Activated naive CD8-positive, alpha-beta T cell treated with anti-CD3 and anti-CD28 coated beads, Interleukin-2, amount 50 U/mL, for 24 hours (primary cell): ENCODE measurements at regions not wholly inside any gene's neighbourhood (a gene's known extent, or its start where the extent isn't known, plus 50 kb on each side); places are given as distances from the start of the nearest gene placed in this dataset.

Experiments
- ATAC-seq: fragments of 150-1000 bp; cut with Tn5 transposase; one replicate; pipeline ENCODE4 v1.10.0; 2021
- DNase-seq: peaks from one replicate; pipeline ENCODE4 v3.0.0; 2021
- H3K27ac Mint-ChIP-seq: one replicate; pipeline ENCODE4 v1.8.0; 2021; ENCODE audit warnings: mild to moderate bottlenecking, mixed read lengths
- H3K27me3 Mint-ChIP-seq: one replicate; pipeline ENCODE4 v1.8.0; 2021; ENCODE audit warnings: mixed read lengths
- H3K36me3 Mint-ChIP-seq: one replicate; pipeline ENCODE4 v1.8.0; 2021; ENCODE audit warnings: low read depth, mixed read lengths
- H3K4me1 Mint-ChIP-seq: one replicate; pipeline ENCODE4 v1.8.0; 2021; ENCODE audit warnings: mixed read lengths
- H3K4me3 Mint-ChIP-seq: one replicate; pipeline ENCODE4 v1.8.0; 2021; ENCODE audit warnings: mild to moderate bottlenecking, moderate library complexity, mixed read lengths
- H3K9me3 Mint-ChIP-seq: one replicate; pipeline ENCODE4 v1.8.0; 2021; ENCODE audit warnings: mixed read lengths

DNA sequence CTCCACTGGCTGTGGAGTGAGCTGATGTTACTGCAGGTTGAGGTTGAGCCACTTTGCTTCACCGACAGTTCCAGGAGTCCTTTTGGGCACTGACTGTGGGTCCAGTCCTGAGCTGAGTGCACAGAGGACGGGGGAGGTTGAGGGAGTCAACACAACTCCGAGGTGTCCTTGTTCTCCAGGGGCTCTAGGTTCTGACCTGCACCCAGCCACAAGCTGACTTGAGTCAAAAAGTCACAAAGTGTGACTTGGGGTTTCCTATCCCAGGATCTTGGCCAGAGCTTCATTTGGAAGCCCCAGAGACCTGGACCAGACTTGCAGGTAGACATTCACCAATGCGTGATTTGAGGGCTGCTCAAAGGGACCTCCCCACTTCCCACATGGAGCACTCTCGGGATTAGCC lies 95.0 kb downstream of the FAM43A start:
- ATAC-seq (no peak), DNase-seq (no peak)
- Mint-ChIP-seq H3K4me3 (no peak overlapping the region), H3K27me3 (peaks cover 16% of the 10 kb centered on the region), H3K27ac (no peak overlapping the region), H3K4me1 (no peaks in the 10 kb centered on the region), H3K36me3 (no peaks in the 10 kb centered on the region), H3K9me3 (no peaks in the 10 kb centered on the region)

DNA sequence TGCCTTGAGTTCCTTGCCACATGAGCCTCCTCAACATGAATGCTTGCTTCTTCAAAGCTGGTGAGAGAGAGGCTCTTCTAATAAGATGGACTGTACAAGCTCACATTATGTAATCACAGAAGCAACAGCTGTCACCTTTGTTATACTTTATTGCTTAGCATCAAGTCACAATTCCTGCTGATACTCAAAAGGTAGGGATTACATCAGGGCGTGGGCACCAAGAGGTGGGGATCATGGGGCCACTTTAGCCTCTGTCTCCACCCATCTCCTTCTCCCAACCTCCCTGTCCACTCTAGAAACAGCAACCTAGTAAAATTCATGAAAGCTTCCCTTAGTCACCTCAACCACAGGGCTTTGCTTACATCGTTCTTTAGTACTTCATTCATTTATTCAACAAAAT lies 95.9 kb downstream of the FAM43A start:
- Mint-ChIP-seq H3K4me1 (no peaks in the 10 kb centered on the region), H3K9me3 (no peaks in the 10 kb centered on the region), H3K36me3 (no peaks in the 10 kb centered on the region), H3K27me3 (peaks cover 14% of the 10 kb centered on the region), H3K27ac (no peak overlapping the region), H3K4me3 (no peak overlapping the region)
- no peak for DNase-seq
- no peak for ATAC-seq

DNA sequence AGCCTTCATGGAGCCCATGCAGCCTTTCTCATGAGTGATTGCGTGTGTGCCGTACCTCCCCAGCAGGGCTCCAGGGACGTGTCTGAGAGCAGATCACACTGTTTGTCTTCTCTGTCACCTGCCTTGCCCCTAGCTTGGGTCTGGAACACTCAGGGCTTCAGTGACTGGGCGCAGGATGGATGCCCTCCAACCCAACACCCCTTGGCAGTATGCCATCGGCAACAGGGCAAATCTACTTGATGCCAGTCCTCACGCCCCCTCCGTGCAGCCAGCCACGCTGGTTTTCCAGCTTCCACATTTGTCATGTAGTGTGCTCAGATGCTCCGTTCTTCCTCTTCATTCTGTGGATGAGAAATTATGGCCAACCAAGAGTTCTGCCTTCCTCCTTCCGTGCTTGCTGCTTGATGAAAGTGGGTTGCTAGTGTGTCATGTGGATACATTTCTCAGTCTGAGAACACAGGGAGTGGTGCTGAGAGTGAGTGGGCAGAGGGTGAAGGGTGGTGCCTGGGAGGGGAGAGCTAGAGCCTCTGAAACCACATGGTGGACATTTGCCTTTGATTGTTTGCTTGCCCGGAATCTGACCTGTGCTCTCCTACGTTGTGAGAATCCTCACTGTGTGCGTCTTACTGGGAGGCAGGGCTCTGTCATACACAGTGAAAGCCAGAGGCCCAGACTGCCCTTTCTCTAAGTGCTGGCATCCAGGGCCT lies 97.2 kb downstream of the FAM43A start:
- no peaks in the 10 kb centered on the region for H3K36me3 Mint-ChIP-seq
- DNase-seq: no peak
- H3K4me3 Mint-ChIP-seq: no peak overlapping the region
- no peaks in the 10 kb centered on the region for H3K4me1 Mint-ChIP-seq
- peaks cover 9% of the 10 kb centered on the region for H3K27me3 Mint-ChIP-seq
- no peak for ATAC-seq
- H3K27ac Mint-ChIP-seq: no peak overlapping the region
- H3K9me3 Mint-ChIP-seq: no peaks in the 10 kb centered on the region

DNA sequence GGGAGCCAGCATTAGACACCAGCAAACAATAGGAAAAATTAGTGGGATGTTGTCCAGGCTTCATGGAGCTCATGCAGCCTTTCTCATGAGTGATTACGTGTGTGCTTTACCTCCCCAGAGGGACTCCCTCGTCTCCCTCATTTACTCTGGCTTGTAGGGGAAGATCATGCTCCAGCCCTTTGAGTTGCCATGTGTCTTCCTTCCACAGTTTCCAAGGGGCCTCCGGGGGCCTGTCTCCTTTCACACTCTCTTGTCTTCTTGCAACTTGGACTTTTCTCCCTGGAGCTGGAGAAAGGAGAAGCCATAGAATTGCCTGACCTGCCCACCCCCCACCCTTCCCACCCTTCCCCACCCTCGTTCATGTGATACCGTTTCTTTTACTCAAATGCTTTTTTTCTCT lies 98.7 kb downstream of the FAM43A start:
- no peaks in the 10 kb centered on the region for H3K4me1 Mint-ChIP-seq
- H3K27me3 Mint-ChIP-seq: peaks cover 4% of the 10 kb centered on the region
- no peaks in the 10 kb centered on the region for H3K36me3 Mint-ChIP-seq

DNA sequence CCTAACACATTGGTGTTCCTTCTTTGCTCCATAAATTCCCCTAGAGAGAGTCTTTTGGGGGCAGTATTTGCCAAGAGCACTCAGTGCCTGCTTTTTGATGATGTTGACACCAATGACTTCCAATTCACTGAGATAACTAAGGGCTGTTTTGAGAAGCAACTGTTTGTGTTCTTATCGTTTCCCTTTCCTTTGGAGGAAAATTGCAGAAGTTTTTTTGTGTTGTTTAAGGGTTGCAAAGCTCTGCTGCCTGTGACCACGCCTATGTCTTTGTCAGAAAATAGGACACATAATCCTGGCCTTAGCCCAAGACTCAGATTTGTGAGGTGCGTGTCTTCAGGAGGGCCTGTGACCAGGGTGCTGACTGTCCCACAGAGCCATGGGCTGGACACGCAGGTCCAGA lies 99.6 kb downstream of the FAM43A start:
- H3K4me1 Mint-ChIP-seq: no peaks in the 10 kb centered on the region
- no peaks in the 10 kb centered on the region for H3K36me3 Mint-ChIP-seq
- H3K4me3 Mint-ChIP-seq: no peak overlapping the region
- DNase-seq (no peak), ATAC-seq (no peak)
- no peak overlapping the region for H3K27ac Mint-ChIP-seq
- peaks cover 4% of the 10 kb centered on the region for H3K27me3 Mint-ChIP-seq
- no peaks in the 10 kb centered on the region for H3K9me3 Mint-ChIP-seq

More for the DNA sequence above, 98.7 kb downstream of the FAM43A start:
- DNase-seq (no peak), ATAC-seq (no peak)
- Mint-ChIP-seq H3K9me3 (no peaks in the 10 kb centered on the region), H3K27ac (no peak overlapping the region), H3K4me3 (no peak overlapping the region)

DNA sequence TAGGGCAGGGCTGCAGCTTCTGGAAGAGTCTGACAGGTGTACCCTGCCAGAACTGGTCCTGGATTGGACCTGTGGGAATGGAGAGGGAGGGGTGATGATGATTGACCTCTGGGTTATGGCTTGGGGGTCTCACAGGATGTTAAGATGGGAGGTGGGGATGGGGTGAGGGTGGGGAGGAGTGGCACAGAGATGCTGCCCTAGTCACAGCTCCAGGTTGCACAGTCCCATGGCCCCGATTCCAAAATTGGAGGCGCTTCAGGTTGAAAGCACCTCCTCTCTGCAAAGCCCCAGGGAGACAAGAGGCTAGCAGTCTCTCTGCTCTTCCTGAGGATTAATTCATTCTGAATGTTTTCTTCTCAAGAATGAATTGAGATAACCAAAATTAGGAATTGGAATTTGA lies 101.4 kb downstream of the FAM43A start:
- ATAC-seq: no peak
- Mint-ChIP-seq H3K4me3 (no peak overlapping the region), H3K36me3 (no peaks in the 10 kb centered on the region), H3K27me3 (peaks cover 2% of the 10 kb centered on the region), H3K4me1 (no peaks in the 10 kb centered on the region), H3K27ac (no peak overlapping the region), H3K9me3 (no peaks in the 10 kb centered on the region)
- DNase-seq: no peak

DNA sequence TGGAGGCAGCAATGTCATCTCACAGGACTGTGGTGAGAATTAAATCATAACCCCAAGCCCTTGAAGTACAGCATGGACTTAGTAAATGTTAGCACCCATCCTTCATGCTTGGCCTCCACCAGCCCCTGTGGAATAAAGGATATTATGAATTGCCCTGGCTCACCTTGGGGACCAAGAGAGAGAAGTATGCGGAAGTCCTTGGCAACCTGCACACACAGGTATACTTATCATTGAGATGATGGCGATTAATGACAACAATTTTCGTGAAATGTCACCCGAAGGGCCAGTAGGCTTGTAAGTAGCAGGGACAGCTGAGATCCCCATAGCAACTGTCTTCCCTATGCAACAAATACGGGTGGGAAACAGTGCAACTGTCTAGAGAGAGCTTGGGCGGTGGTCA lies 102.0 kb downstream of the FAM43A start:
- H3K36me3 Mint-ChIP-seq: no peaks in the 10 kb centered on the region
- ATAC-seq (no peak), DNase-seq (no peak)
- H3K4me3 Mint-ChIP-seq: no peak overlapping the region
- no peaks in the 10 kb centered on the region for H3K9me3 Mint-ChIP-seq
- H3K27ac Mint-ChIP-seq: no peak overlapping the region
- H3K27me3 Mint-ChIP-seq: peaks cover 2% of the 10 kb centered on the region
- no peaks in the 10 kb centered on the region for H3K4me1 Mint-ChIP-seq

DNA sequence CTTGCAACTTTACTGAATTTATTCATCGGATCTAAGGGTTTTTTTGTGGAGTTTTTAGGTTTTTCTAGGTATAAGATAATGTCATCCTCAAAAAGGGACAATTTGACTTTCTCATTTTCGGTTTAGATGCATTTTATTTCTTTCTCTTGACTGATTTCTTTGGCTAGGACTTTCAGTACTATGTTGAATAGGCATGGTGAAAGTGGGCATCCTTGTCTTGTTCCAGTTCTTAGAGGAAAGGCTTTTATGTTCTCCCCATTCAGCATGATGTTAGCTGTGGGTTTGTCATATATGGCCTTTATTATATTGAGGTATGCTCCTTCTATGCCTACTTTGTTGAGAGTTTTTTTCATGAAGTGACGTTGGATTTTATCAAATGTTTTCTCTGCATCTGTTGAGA lies 106.7 kb downstream of the FAM43A start:
- no peak overlapping the region for H3K4me3 Mint-ChIP-seq
- peaks cover 17% of the 10 kb centered on the region for H3K9me3 Mint-ChIP-seq
- H3K27ac Mint-ChIP-seq: no peak overlapping the region
- ATAC-seq: no peak
- no peak for DNase-seq
- peaks cover 2% of the 10 kb centered on the region for H3K27me3 Mint-ChIP-seq
- H3K4me1 Mint-ChIP-seq: no peaks in the 10 kb centered on the region
- H3K36me3 Mint-ChIP-seq: peaks cover 4% of the 10 kb centered on the region

DNA sequence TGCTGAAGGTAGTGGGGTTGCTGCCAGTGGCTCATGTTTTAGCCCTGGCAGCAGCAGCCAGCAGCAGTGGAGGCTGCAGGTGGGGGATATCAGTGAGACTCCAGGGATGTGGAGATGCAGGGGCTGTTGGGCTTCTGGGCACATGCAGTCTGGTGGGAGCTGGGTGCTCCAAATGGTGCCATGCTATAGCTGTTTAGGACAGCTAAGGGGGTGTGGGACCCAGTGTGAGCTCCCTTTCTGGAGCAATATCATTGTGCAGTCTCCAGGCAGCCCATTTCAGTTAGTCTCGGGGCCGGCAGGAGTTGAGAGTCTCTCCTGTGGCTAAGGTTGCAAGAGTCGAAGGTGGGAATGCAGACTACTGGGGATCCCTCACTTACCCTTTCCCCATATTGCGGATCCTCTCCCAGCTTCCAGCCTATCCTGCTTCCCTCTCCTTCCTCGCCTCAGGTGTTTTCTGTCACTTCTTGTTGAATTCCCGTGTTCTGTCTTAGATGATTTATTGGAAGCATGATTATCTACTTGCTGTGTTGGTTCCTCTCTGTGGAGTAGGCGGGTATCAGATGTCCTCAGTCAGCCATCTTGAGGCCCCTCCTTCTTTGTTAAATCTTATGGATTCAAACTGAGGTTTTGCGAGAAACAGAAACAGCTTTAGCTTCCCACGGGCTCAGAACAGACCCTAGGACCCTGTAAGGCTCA lies 112.0 kb downstream of the FAM43A start:
- peaks cover 2% of the 10 kb centered on the region for H3K27me3 Mint-ChIP-seq
- no peak overlapping the region for H3K27ac Mint-ChIP-seq
- H3K4me3 Mint-ChIP-seq: no peak overlapping the region
- no peak for DNase-seq
- H3K36me3 Mint-ChIP-seq: peaks cover 4% of the 10 kb centered on the region
- peaks cover 17% of the 10 kb centered on the region for H3K9me3 Mint-ChIP-seq
- H3K4me1 Mint-ChIP-seq: no peaks in the 10 kb centered on the region
- ATAC-seq: no peak

DNA sequence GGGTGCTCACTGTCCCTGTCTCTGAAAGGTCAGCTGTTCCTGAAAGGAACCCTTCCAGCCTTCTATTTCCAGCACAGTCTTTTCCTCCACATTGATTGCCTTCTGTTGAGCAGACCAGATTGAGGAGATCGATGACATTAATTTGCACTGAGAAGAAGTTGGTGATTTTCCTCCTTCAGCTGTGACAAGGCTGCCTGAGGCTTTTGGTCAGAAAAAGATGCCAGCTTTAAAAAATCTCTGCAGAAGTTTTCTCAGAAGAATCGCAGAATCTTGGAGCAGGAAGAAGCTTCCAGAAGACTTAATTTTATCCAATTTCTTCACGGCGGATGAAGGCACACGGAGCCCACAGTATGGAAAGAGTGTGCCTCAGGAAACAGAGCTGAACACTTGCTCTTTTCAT lies 112.8 kb downstream of the FAM43A start:
- Mint-ChIP-seq H3K27ac (no peak overlapping the region), H3K4me3 (no peak overlapping the region), H3K27me3 (peaks cover 2% of the 10 kb centered on the region), H3K9me3 (peaks cover 17% of the 10 kb centered on the region), H3K4me1 (no peaks in the 10 kb centered on the region), H3K36me3 (peaks cover 4% of the 10 kb centered on the region)
- ATAC-seq (no peak), DNase-seq (no peak)

DNA sequence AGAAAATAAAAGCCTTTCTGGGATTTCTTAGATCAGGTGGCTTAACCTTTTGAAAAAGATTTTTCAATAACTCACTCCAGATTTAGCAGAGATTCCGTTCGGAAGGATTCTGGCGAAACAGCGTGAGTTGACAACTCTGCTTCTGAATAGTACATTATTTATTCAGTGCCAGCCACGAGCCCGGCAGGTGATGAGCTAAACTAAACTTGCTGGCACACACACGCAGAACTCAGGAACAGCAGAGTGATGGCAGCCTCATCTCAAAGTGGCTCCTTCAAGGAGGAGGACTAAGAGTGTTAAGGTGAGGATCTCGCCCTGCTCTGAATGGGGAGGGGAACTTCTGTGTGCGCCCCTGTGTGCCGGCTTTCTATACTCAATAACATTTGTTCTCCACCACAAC lies 114.3 kb downstream of the FAM43A start:
- Mint-ChIP-seq H3K36me3 (peaks cover 4% of the 10 kb centered on the region), H3K27me3 (peaks cover 3% of the 10 kb centered on the region), H3K9me3 (peaks cover 15% of the 10 kb centered on the region), H3K4me1 (no peaks in the 10 kb centered on the region), H3K4me3 (no peak overlapping the region), H3K27ac (no peak overlapping the region)
- ATAC-seq (no peak), DNase-seq (no peak)

DNA sequence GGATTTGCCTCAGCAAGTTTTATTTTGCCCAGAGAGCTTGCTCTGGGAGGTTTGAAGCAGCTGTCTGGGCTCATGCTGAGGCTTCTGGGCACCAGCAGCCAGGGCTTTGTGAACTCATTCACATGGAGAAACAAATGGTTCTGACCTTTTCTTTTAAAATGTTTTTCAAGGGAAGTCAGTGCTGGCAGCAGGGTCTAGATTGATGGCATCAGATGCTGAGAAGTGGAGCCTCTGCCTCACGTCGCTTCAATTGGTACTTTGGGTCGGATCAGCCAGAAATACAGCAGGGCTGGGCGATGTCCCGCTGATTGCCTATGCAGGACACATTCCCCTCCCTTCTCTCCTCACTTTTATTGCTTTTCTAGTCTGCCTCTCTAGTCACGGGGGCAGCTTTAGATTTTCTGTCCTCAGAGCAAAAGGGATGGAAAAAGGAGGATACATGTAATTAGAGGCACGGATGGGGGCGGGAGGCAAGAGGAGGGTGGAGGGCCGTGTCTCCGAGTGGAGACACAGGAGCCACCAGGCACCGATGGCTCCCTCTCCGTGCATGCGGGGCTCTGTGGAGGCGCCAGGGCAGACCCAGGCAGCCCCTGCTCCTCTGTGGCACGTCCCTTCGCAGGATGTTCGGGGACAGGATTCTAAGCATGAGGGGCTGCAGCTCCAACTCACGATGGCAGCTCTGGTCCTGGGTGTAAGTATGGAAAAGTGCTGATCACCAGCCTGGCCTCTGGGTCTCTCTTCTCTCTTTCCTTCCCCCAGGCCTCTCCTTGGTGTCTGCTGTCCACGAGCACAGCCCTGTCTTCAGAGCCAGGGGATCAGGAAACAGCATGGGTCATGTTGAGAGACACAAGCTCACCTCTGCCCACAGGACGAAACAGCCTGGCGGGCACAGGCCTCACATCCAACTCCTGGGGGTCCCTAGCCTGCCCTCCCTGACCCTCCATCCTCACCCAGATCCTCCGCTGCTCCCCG lies 116.1 kb downstream of the FAM43A start:
- DNase-seq: no peak
- Mint-ChIP-seq H3K27ac (no peak overlapping the region), H3K27me3 (peaks cover 4% of the 10 kb centered on the region), H3K9me3 (peaks cover 2% of the 10 kb centered on the region), H3K36me3 (no peaks in the 10 kb centered on the region), H3K4me3 (no peak overlapping the region), H3K4me1 (no peaks in the 10 kb centered on the region)
- no peak for ATAC-seq

DNA sequence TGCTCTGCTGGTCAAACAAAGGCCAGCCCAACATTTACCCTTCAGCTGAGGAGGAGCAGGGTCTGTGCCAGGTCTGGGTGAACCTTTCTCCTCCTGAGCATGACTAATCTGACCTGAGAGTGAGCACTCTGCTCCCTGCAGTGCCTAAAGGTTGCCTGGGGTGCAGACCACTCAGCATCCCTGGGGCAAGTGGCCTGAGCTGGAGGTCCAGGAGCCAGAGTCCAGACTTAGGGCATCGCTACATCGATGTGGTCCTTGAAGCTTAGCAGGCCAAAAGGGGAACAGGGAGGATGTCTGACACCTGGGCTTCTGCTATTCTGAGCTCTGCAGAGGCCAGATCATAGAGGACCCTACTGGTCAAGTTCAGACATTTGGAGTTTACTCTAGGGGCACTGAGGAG lies 119.1 kb downstream of the FAM43A start:
- peak; percentile 21 for ATAC-seq
- H3K9me3 Mint-ChIP-seq: no peaks in the 10 kb centered on the region
- H3K36me3 Mint-ChIP-seq: no peaks in the 10 kb centered on the region
- no peak overlapping the region for H3K4me3 Mint-ChIP-seq
- H3K27ac Mint-ChIP-seq: no peak overlapping the region
- peaks cover 8% of the 10 kb centered on the region for H3K27me3 Mint-ChIP-seq
- no peaks in the 10 kb centered on the region for H3K4me1 Mint-ChIP-seq
- DNase-seq: no peak

DNA sequence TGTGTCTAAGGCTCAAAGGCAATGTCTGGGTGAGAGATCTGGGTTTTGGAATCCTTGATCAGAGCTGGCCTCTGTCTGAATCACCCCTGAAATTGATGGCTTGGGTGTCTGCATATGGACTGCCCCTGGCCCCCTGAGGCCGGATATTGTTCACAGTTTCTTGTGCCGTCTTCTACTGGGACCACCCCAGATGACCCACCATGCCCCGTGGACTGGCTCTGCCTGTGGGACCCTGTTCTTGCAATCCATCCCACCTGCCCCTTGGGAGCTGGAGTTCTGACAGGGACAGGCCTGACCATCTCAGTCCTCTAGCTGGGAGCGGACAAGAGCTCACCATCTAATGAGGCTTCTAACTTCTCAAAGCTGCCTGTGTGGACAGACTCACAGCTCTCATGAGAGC lies 119.9 kb downstream of the FAM43A start:
- no peak overlapping the region for H3K4me3 Mint-ChIP-seq
- DNase-seq (no peak), ATAC-seq (no peak)
- H3K36me3 Mint-ChIP-seq: no peaks in the 10 kb centered on the region
- no peaks in the 10 kb centered on the region for H3K9me3 Mint-ChIP-seq
- H3K27me3 Mint-ChIP-seq: peaks cover 12% of the 10 kb centered on the region
- no peak overlapping the region for H3K27ac Mint-ChIP-seq
- peaks cover 2% of the 10 kb centered on the region for H3K4me1 Mint-ChIP-seq
